ENCODE measurements at regions not wholly inside any gene's neighbourhood (a gene's known extent, or its start where the extent isn't known, plus 50 kb on each side); places are given as distances from the start of the nearest gene placed in this dataset.

DNA sequence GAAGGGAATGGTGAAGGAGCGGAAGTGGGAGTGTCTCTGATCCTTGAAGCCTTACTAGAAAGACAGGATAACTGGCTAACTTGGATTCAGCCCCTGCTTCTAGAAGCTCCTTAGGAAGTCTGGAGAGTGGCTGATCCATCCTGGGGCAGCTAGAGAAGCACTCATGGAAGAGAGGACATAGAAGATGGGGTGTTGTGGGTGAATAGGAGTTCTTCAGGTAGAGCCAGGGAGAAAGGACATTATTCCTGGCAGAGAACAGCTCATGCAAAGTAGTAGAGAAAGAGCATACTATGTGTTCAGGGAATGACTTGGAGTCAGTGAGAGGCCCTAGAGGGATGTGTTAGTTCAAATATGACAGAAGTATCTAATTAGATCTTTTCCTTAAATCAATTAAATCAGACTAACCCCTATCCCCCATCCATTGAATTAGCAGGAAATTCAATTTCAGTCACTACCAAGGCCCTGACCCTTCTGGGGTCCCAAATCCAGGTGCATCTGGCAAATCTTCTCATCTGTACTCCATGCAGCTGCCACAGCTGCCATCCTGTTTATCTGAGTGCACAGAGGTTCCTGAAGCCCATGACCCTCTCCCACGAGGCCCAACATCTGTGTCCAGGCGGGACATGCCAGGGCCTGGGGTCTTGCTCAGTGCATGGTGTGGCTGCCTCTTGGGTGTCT lies 130.7 kb downstream of the DHX35 start:
- TF ChIP-seq POLR2A (IDR thresholded peaks at IDR 0.05) (no peak), EP300 (IDR thresholded peaks at IDR 0.05) (no peak), POLR2AphosphoS5 (IDR thresholded peaks at IDR 0.05) (no peak)
- TF ChIP-seq, protein P1, sequence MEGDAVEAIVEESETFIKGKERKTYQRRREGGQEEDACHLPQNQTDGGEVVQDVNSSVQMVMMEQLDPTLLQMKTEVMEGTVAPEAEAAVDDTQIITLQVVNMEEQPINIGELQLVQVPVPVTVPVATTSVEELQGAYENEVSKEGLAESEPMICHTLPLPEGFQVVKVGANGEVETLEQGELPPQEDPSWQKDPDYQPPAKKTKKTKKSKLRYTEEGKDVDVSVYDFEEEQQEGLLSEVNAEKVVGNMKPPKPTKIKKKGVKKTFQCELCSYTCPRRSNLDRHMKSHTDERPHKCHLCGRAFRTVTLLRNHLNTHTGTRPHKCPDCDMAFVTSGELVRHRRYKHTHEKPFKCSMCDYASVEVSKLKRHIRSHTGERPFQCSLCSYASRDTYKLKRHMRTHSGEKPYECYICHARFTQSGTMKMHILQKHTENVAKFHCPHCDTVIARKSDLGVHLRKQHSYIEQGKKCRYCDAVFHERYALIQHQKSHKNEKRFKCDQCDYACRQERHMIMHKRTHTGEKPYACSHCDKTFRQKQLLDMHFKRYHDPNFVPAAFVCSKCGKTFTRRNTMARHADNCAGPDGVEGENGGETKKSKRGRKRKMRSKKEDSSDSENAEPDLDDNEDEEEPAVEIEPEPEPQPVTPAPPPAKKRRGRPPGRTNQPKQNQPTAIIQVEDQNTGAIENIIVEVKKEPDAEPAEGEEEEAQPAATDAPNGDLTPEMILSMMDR (IDR thresholded peaks at IDR 0.05), result no peak

GRCh38 chr20:39090906-39091305 lies 128.8 kb downstream of the DHX35 start:
- no peak overlapping the region for H3K27ac ChIP-seq
- WGBS, 2 donors (ENCODE audit: low coverage in 1 of 2), result 17 to 21% methylated on average over 3 to 4 of the region's 5 CpGs
- ATAC-seq, result no peak
- peaks cover 16% of the 10 kb centered on the region for H3K27me3 ChIP-seq
- H3K4me3 ChIP-seq, result no peak overlapping the region
- H3K9me3 ChIP-seq, result peaks cover 0 to under 1% (median 0%) of the 10 kb centered on the region in 3 donors
- H3K36me3 ChIP-seq, result no peaks in the 10 kb centered on the region
- no peaks in the 10 kb centered on the region for H3K4me1 ChIP-seq
- TF ChIP-seq POLR2AphosphoS5 (IDR thresholded peaks at IDR 0.05) (no peak), EP300 (IDR thresholded peaks at IDR 0.05) (no peak), POLR2A (IDR thresholded peaks at IDR 0.05) (no peak)
- TF ChIP-seq, protein P1 (IDR thresholded peaks at IDR 0.05), result no peak

More for the DNA sequence above, 130.7 kb downstream of the DHX35 start:
- Histone ChIP-seq H3K4me3 (no peak overlapping the region), H3K36me3 (no peaks in the 10 kb centered on the region), H3K9me3 (no peaks in the 10 kb centered on the region), H3K27ac (no peak overlapping the region), H3K27me3 (peaks cover 13% of the 10 kb centered on the region), H3K4me1 (no peaks in the 10 kb centered on the region)
- ATAC-seq, result no peak
- WGBS, 2 donors (ENCODE audit: low coverage in 1 of 2), result 73 to 86% methylated on average over 2 of the region's 3 CpGs

GRCh38 chr20:39089797-39090196 lies 127.7 kb downstream of the DHX35 start:
- peaks cover 26% of the 10 kb centered on the region for H3K27me3 ChIP-seq
- ATAC-seq, result no peak
- H3K36me3 ChIP-seq, result no peaks in the 10 kb centered on the region
- H3K4me1 ChIP-seq, result no peaks in the 10 kb centered on the region
- no peak overlapping the region for H3K27ac ChIP-seq
- 40 to 67% methylated on average over 1 of the region's 1 CpG for WGBS, 2 donors (ENCODE audit: low coverage in 1 of 2)
- TF ChIP-seq EP300 (IDR thresholded peaks at IDR 0.05), result no peak
- no peak for TF ChIP-seq POLR2AphosphoS5 (IDR thresholded peaks at IDR 0.05)
- TF ChIP-seq POLR2A (IDR thresholded peaks at IDR 0.05), result no peak
- TF ChIP-seq, protein P1 (IDR thresholded peaks at IDR 0.05), result no peak
- H3K9me3 ChIP-seq, result peaks cover 0 to 9% (median 0%) of the 10 kb centered on the region in 3 donors
- H3K4me3 ChIP-seq, result no peak overlapping the region

Small RNA genes in the stretch of these regions (small RNA-seq; reads per million reads assigned to genes)
- gene RN7SL680P, result 0 reads per million in 4 donors
